ENCODE measurements at regions not wholly inside any gene's neighbourhood (a gene's known extent, or its start where the extent isn't known, plus 50 kb on each side); places are given as distances from the start of the nearest gene placed in this dataset.

GRCh38 chr4:94395562-94395961 is 52.9 kb upstream of the HPGDS start:
- no peaks in the 10 kb centered on the region for H3K36me3 ChIP-seq (ENCODE audit: control insufficient read depth, insufficient read depth, low read length)
- ChIA-PET POLR2A (no interaction called here), CTCF (no interaction called here)
- no TSS peak for BruUV-seq (replicated peaks)
- H3K27me3 ChIP-seq (ENCODE audit: control insufficient read depth, insufficient read depth, low read length): no peaks in the 10 kb centered on the region
- no peak overlapping the region for H3K4me3 ChIP-seq (ENCODE audit: low read depth in 2 of 2, low read length in 2 of 2)
- H3K4me1 ChIP-seq (ENCODE audit: control insufficient read depth, insufficient read depth, low read length): no peaks in the 10 kb centered on the region
- H3K9me3 ChIP-seq (ENCODE audit: control insufficient read depth, insufficient read depth, low read depth, low read length): no peaks in the 10 kb centered on the region
- intact Hi-C loops (cut with micrococcal nuclease; ENCODE audit: unreplicated experiment): no loop called here
- no peak for DNase-seq (ENCODE audit: low read depth, low spot score)
- no peak for ATAC-seq
- H3K27ac ChIP-seq (ENCODE audit: low read length): no peak overlapping the region
- TF ChIP-seq CTCF (IDR thresholded peaks at IDR 0.05): no peak
- TF ChIP-seq TCF7L2 (IDR thresholded peaks at IDR 0.05; ENCODE audit: low read depth, low read length): no peak
- no peak for TF ChIP-seq POLR2AphosphoS5 (IDR thresholded peaks at IDR 0.05; ENCODE audit: low read depth, low read length)
- TF ChIP-seq SIN3A (IDR thresholded peaks at IDR 0.05; ENCODE audit: borderline replicate concordance, insufficient read depth, low read depth, low read length): no peak
- TF ChIP-seq, protein P1, sequence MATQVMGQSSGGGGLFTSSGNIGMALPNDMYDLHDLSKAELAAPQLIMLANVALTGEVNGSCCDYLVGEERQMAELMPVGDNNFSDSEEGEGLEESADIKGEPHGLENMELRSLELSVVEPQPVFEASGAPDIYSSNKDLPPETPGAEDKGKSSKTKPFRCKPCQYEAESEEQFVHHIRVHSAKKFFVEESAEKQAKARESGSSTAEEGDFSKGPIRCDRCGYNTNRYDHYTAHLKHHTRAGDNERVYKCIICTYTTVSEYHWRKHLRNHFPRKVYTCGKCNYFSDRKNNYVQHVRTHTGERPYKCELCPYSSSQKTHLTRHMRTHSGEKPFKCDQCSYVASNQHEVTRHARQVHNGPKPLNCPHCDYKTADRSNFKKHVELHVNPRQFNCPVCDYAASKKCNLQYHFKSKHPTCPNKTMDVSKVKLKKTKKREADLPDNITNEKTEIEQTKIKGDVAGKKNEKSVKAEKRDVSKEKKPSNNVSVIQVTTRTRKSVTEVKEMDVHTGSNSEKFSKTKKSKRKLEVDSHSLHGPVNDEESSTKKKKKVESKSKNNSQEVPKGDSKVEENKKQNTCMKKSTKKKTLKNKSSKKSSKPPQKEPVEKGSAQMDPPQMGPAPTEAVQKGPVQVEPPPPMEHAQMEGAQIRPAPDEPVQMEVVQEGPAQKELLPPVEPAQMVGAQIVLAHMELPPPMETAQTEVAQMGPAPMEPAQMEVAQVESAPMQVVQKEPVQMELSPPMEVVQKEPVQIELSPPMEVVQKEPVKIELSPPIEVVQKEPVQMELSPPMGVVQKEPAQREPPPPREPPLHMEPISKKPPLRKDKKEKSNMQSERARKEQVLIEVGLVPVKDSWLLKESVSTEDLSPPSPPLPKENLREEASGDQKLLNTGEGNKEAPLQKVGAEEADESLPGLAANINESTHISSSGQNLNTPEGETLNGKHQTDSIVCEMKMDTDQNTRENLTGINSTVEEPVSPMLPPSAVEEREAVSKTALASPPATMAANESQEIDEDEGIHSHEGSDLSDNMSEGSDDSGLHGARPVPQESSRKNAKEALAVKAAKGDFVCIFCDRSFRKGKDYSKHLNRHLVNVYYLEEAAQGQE (IDR thresholded peaks at IDR 0.05; ENCODE audit: insufficient read depth in 1 of 2, low read depth in 2 of 2, low read length in 1 of 2): no peak
- in situ Hi-C loops (cut with HindIII; ENCODE audit: low pct_unique_long_range_greater_than_20kb, low sequenced_read_pairs): no loop called here

DNA sequence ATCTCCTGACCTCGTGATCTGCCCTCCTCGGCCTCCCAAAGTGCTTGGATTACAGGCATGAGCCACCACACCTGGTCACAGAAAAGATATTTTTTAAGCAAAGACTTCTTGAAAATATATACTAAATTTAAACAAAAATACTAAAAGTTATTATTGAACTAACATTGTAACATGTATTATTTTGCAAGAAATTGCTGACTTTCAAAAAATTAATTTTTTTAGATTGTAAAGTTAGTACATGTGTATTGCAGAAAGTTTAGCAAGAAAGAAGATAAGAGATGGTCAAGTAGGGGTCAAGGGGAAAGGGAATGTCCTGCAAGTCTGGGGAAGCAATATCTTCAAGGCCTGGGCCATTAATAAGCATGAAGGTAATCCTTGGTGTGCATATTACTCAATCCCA is 54.3 kb upstream of the HPGDS start:
- POLR2A ChIA-PET: no interaction called here
- TF ChIP-seq, protein P1 (IDR thresholded peaks at IDR 0.05; ENCODE audit: insufficient read depth in 1 of 2, low read depth in 2 of 2, low read length in 1 of 2): no peak
- TF ChIP-seq SIN3A (IDR thresholded peaks at IDR 0.05; ENCODE audit: borderline replicate concordance, insufficient read depth, low read depth, low read length): no peak
- no peak for TF ChIP-seq TCF7L2 (IDR thresholded peaks at IDR 0.05; ENCODE audit: low read depth, low read length)
- no peak for TF ChIP-seq POLR2AphosphoS5 (IDR thresholded peaks at IDR 0.05; ENCODE audit: low read depth, low read length)
- no peak for TF ChIP-seq CTCF (IDR thresholded peaks at IDR 0.05)
- intact Hi-C loops (cut with micrococcal nuclease; ENCODE audit: unreplicated experiment) (no loop called here), in situ Hi-C loops (cut with HindIII; ENCODE audit: low pct_unique_long_range_greater_than_20kb, low sequenced_read_pairs) (no loop called here)
- BruUV-seq (replicated peaks): no TSS peak
- CTCF ChIA-PET: no interaction called here
- no peaks in the 10 kb centered on the region for H3K4me1 ChIP-seq (ENCODE audit: control insufficient read depth, insufficient read depth, low read length)
- H3K27ac ChIP-seq (ENCODE audit: low read length): no peak overlapping the region
- ATAC-seq (no peak), DNase-seq (ENCODE audit: low read depth, low spot score) (no peak)
- H3K4me3 ChIP-seq (ENCODE audit: low read depth in 2 of 2, low read length in 2 of 2): no peak overlapping the region
- H3K36me3 ChIP-seq (ENCODE audit: control insufficient read depth, insufficient read depth, low read length): no peaks in the 10 kb centered on the region
- no peaks in the 10 kb centered on the region for H3K27me3 ChIP-seq (ENCODE audit: control insufficient read depth, insufficient read depth, low read length)
- no peaks in the 10 kb centered on the region for H3K9me3 ChIP-seq (ENCODE audit: control insufficient read depth, insufficient read depth, low read depth, low read length)

Measured in Panc1 (cell line).